AG09309 (cell line): ENCODE measurements at regions not wholly inside any gene's neighbourhood (a gene's known extent, or its start where the extent isn't known, plus 50 kb on each side); places are given as distances from the start of the nearest gene placed in this dataset.
"Not testable (repeated sequence)": the region's sequence is repeated elsewhere in the genome, so short reads cannot be mapped to it uniquely, and the experiment has no call there.

Source experiments
- DNase-seq: peaks from one replicate; pipeline ENCODE4 v3.0.0-alpha.2; 2010; ENCODE audit warnings: low read depth
- H3K4me3 ChIP-seq: 2 replicates; pipeline ENCODE4 v1.5.1; 2011; ENCODE audit warnings: mild to moderate bottlenecking, low read depth, low read length, moderate library complexity; ENCODE audit not compliant: control insufficient read depth
- TF ChIP-seq, protein P1 (sequence below): IDR thresholded peaks from 2 replicates; pipeline ENCODE4 v1.5.1; 2011; ENCODE audit warnings: mild to moderate bottlenecking, low read depth, low read length, inconsistent platforms; ENCODE audit not compliant: insufficient read depth, control insufficient read depth; ENCODE audit errors: missing control alignments

GRCh38 chr18:60075477-60075876 lies 175.7 kb downstream of the PMAIP1 start:
- TF ChIP-seq, protein P1, sequence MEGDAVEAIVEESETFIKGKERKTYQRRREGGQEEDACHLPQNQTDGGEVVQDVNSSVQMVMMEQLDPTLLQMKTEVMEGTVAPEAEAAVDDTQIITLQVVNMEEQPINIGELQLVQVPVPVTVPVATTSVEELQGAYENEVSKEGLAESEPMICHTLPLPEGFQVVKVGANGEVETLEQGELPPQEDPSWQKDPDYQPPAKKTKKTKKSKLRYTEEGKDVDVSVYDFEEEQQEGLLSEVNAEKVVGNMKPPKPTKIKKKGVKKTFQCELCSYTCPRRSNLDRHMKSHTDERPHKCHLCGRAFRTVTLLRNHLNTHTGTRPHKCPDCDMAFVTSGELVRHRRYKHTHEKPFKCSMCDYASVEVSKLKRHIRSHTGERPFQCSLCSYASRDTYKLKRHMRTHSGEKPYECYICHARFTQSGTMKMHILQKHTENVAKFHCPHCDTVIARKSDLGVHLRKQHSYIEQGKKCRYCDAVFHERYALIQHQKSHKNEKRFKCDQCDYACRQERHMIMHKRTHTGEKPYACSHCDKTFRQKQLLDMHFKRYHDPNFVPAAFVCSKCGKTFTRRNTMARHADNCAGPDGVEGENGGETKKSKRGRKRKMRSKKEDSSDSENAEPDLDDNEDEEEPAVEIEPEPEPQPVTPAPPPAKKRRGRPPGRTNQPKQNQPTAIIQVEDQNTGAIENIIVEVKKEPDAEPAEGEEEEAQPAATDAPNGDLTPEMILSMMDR, result no peak
- DNase-seq, result no peak
- H3K4me3 ChIP-seq, result no peak overlapping the region

DNA sequence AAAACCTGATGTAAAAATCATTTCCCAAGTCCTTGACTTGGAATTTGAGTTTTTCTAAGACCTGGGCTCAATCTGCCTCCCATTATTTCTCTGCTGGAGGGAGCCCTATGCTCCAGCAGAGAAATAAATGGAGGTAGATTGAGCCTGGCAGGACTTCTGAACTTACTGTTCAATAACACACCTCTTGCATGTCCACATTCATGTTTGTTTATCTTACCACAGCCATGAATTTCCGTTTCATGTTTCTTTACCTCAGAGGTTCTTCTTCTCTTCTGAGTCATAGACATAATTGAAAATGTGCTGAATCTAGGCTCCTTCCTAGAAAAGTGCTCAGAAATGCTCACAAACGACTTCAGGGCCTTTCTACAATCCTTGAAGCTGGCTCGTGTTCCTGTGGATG lies 170.8 kb downstream of the PMAIP1 start:
- DNase-seq, result no peak
- TF ChIP-seq, protein P1, result no peak
- H3K4me3 ChIP-seq, result no peak overlapping the region

- DNase-seq, result no peak
- H3K4me3 ChIP-seq, result no peak overlapping the region
- TF ChIP-seq, protein P1, result no peak
These were observed 169.3 kb downstream of the PMAIP1 start for GRCh38 chr18:60069145-60069544.

- DNase-seq, result no peak
- no peak overlapping the region for H3K4me3 ChIP-seq
- TF ChIP-seq, protein P1, result no peak
These were observed 167.8 kb downstream of the PMAIP1 start for GRCh38 chr18:60067426-60068210.

DNA sequence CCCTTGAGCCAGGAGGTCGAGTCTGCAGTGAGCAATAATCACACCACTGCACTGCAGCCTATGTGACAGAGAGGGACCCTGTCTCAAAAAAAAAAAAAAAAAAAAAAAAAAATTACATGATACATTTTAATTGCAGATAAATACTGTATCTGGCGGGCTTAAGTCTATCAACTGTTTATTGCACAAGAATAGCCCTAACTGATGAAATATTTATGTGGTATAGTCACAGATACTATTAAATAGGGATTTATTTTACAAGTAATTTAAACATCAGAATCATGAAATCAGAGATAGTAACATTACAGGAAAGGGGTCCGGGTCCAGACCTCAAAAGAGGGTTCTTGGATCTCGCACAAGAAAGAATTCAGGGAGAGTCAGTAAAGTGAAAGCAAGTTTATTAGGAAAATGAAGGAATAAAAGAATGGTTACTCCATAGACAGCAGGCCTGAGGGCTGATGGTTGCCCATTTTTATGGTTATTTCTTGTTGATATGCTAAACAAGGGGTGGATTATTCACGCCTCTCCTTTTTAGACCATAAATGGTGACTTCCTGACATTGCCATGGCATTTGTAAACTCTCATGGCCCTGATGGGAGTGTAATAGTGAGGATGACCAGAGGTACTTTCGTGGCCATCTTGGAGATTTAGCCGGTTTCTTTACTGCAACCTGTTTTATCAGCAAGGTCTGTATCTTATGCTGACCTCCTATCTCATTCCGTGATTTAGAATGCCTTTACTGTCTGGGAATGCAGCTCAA lies 166.6 kb downstream of the PMAIP1 start:
- H3K4me3 ChIP-seq, result no peak overlapping the region
- TF ChIP-seq, protein P1, result no peak
- no peak for DNase-seq

DNA sequence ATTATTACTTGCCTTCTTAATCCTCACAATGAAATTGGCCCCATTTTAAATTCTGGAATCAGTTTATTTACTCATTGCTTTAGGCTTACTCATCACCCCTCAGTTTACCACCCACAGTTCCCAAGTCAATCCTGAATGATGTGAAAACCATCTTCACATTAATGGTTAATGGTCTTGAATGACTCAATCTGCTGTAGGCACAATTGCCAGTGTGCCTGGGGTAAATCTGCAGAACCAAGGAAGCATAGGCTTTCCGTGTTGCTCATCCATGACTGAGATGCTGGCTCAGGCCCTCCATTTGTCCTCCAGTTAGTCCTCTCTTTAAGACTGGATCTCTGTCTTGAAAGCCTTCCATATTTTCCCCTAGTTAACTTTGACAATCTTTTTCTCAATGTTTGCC lies 164.5 kb downstream of the PMAIP1 start:
- no peak for DNase-seq
- H3K4me3 ChIP-seq, result no peak overlapping the region
- TF ChIP-seq, protein P1, result no peak

GRCh38 chr18:60062831-60063230 lies 163.0 kb downstream of the PMAIP1 start:
- H3K4me3 ChIP-seq, DNase-seq: not testable (repeated sequence)
